Stomach (tissue), 8 donors: ENCODE measurements at regions not wholly inside any gene's neighbourhood (a gene's known extent, or its start where the extent isn't known, plus 50 kb on each side); places are given as distances from the start of the nearest gene placed in this dataset.

Source experiments
- DNase-seq, 2 donors: peaks; one replicate each; pipeline versions ENCODE4 v3.0.0 to v3.0.0-alpha.2; 2013 to 2019
- H3K27ac ChIP-seq, 5 donors: fragments of 200-600 bp in 4 of 5; sonication (generic) in 4 of 5; one replicate each; pipeline ENCODE4 v1.5.1; 2013 to 2019; ENCODE audit warnings: mild to moderate bottlenecking in 1 of 5, moderate library complexity in 1 of 5
- H3K27me3 ChIP-seq, 3 donors: fragments of 200-600 bp; sonication (generic); one replicate each; pipeline ENCODE4 v1.5.1; 2017 to 2019; ENCODE audit warnings: mixed run types in 1 of 3
- H3K36me3 ChIP-seq, 4 donors: fragments of 200-600 bp; sonication (generic); 1 replicate in 3 of 4; 2 replicates in 1 of 4; pipeline ENCODE4 v1.5.1; 2016 to 2019
- H3K4me1 ChIP-seq, 4 donors: fragments of 200-600 bp; sonication (generic); one replicate each; pipeline ENCODE4 v1.5.1; 2016 to 2019
- H3K4me3 ChIP-seq, 4 donors: fragments of 200-600 bp; sonication (generic) in 3 of 4; one replicate each; pipeline ENCODE4 v1.5.1; 2016 to 2019; ENCODE audit warnings: mild to moderate bottlenecking in 1 of 4
- H3K9me3 ChIP-seq, 4 donors: fragments of 200-600 bp; sonication (generic); one replicate each; pipeline ENCODE4 v1.5.1; 2016 to 2019
- EP300 ChIP-seq: sonication (generic); formaldehyde crosslinking; IDR thresholded peaks from one replicate; pipeline ENCODE4 v1.6.1; 2017; ENCODE audit warnings: antibody characterized with exemption
- POLR2A ChIP-seq, 4 donors: fragments of 450-650 bp; IDR thresholded peaks; one replicate each; pipeline ENCODE4 v1.6.1; 2016; ENCODE audit warnings: antibody characterized with exemption in 4 of 4, control low read depth in 2 of 4, mild to moderate bottlenecking in 1 of 4, moderate library complexity in 1 of 4
- POLR2AphosphoS5 ChIP-seq, 3 donors: sonication (generic); formaldehyde crosslinking; IDR thresholded peaks; one replicate each; pipeline ENCODE4 v1.6.1; 2016; ENCODE audit warnings: antibody characterized with exemption in 3 of 3
- WGBS, 5 donors: extraction: QIAGEN DNeasy Blood & Tissue Kit in 3 of 5; methylation state at CpG; one replicate each; pipeline versions ENCODE4 v1.1.5 to v1.1.7; 2013 to 2018; 5-methylcytosine and 5-hydroxymethylcytosine counted together
- intact Hi-C: fragments of 100-400 bp; cut with DNase I; formaldehyde crosslinking; loops from one replicate; pipeline ENCODE4 v1.15.1; 2023; ENCODE audit warnings: low total_unique reads
- TF ChIP-seq, protein P1 (sequence below), 7 experiments: fragments of 450-650 bp in 4 of 7; fragments of 200-600 bp in 3 of 7; sonication (generic) in 3 of 7; IDR thresholded peaks; one replicate each; pipeline ENCODE4 v1.5.1; 2016 to 2019; ENCODE audit warnings: antibody characterized with exemption in 7 of 7, control low read depth in 2 of 7, mild to moderate bottlenecking in 1 of 7
- donor health status: healthy with polysubstance abuse.
- donor health status: Bipolar disorder and iron deficiency.
- donor health status: healthy.

DNA sequence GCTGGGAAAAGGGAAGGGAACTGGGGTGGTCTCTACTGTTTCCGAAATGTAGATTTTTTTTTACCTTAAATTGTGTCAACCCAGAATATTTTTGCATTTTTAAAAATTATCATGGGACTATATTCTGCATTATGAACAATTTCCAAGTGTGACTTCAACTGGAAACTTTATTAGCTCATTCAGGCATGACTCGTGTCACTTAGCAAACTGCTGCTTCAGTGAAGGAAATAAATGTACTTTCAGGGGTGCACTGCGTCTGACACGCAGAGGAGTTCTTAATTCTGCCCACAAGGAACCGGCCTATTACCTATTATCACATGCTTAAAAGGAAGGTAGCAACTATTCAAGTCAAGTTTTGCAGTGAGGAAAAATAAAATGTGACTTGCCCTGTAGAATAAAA is 291.3 kb upstream of the PRDM1 start:
- no peak for TF ChIP-seq POLR2AphosphoS5 (IDR thresholded peaks at IDR 0.05)
- TF ChIP-seq EP300: no peak
- TF ChIP-seq, protein P1, sequence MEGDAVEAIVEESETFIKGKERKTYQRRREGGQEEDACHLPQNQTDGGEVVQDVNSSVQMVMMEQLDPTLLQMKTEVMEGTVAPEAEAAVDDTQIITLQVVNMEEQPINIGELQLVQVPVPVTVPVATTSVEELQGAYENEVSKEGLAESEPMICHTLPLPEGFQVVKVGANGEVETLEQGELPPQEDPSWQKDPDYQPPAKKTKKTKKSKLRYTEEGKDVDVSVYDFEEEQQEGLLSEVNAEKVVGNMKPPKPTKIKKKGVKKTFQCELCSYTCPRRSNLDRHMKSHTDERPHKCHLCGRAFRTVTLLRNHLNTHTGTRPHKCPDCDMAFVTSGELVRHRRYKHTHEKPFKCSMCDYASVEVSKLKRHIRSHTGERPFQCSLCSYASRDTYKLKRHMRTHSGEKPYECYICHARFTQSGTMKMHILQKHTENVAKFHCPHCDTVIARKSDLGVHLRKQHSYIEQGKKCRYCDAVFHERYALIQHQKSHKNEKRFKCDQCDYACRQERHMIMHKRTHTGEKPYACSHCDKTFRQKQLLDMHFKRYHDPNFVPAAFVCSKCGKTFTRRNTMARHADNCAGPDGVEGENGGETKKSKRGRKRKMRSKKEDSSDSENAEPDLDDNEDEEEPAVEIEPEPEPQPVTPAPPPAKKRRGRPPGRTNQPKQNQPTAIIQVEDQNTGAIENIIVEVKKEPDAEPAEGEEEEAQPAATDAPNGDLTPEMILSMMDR (IDR thresholded peaks at IDR 0.05): no peak
- TF ChIP-seq POLR2A (IDR thresholded peaks at IDR 0.05): no peak
- Histone ChIP-seq H3K4me3 (no peak overlapping the region), H3K4me1 (peaks cover 8 to 31% (median 19%) of the 10 kb centered on the region in 4 donors), H3K27ac (peak overlapping the region in 1 of 5 donors; percentile 52), H3K9me3 (no peaks in the 10 kb centered on the region), H3K36me3 (no peaks in the 10 kb centered on the region), H3K27me3 (no peaks in the 10 kb centered on the region)
- no peak for DNase-seq
- intact Hi-C loops: no loop called here
- 79 to 89% (median 86%) methylated on average over 5 of the region's 5 CpGs for WGBS, 5 donors

DNA sequence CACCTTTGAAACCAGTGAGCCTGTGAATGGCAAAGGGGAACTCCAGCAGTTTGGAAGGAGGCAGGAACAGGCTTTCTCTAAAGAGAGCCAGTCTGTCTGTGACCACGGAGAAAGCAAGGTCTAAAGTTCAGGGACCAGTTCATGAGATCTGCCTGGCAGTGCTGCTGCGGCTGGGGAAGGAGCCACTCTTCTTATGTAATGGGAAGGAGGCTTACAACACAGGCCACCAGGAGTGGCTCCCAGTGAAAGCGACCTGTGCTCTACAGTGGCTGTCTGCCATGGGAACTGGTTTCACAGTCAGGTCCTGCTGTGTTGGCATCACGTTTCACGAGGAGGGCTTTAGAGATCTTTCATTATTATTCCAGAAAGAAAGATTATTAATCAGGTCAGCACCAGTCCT is 291.9 kb upstream of the PRDM1 start:
- WGBS, 5 donors: 21 to 36% (median 31%) methylated on average over 5 of the region's 5 CpGs
- no peak overlapping the region for H3K4me3 ChIP-seq
- no peaks in the 10 kb centered on the region for H3K27me3 ChIP-seq
- peak overlapping the region in 1 of 5 donors; percentile 52 for H3K27ac ChIP-seq
- intact Hi-C loops: no loop called here
- peak; percentile 66 to 69 for DNase-seq
- peak in 2 of 3 donors; percentile 15 to 21 for TF ChIP-seq POLR2AphosphoS5 (IDR thresholded peaks at IDR 0.05)
- TF ChIP-seq, protein P1 (IDR thresholded peaks at IDR 0.05): no peak
- no peak for TF ChIP-seq POLR2A (IDR thresholded peaks at IDR 0.05)
- H3K4me1 ChIP-seq: peaks cover 8 to 27% (median 19%) of the 10 kb centered on the region in 4 donors
- H3K36me3 ChIP-seq: no peaks in the 10 kb centered on the region
- no peaks in the 10 kb centered on the region for H3K9me3 ChIP-seq

DNA sequence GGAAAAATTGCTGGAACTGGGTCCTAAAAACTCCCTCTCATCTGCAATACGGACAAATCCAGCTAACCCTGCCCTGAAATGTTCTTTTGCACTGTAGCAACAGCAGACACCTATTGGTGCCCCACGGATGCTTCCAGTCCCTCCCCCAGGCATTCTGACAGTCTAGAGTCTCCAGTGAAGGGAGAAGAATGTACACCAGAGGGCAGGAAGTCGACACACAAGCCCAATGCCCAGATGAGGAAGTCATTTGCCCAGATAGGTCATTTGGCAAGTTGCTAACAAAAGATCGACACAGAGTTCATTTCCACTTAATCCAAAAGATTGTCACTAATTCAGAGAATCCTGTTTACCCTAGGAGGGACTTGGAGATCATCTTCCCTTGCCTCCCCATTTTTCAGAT is 293.0 kb upstream of the PRDM1 start:
- H3K27ac ChIP-seq: no peak overlapping the region
- intact Hi-C loops: no loop called here
- 52 to 66% (median 65%) methylated on average over 4 of the region's 4 CpGs for WGBS, 5 donors
- no peak for TF ChIP-seq POLR2A (IDR thresholded peaks at IDR 0.05)
- TF ChIP-seq, protein P1 (IDR thresholded peaks at IDR 0.05): no peak
- peaks cover 4 to 18% (median 10%) of the 10 kb centered on the region in 4 donors for H3K4me1 ChIP-seq
- no peak overlapping the region for H3K4me3 ChIP-seq
- H3K9me3 ChIP-seq: no peaks in the 10 kb centered on the region
- H3K27me3 ChIP-seq: no peaks in the 10 kb centered on the region
- H3K36me3 ChIP-seq: no peaks in the 10 kb centered on the region
- DNase-seq: no peak

DNA sequence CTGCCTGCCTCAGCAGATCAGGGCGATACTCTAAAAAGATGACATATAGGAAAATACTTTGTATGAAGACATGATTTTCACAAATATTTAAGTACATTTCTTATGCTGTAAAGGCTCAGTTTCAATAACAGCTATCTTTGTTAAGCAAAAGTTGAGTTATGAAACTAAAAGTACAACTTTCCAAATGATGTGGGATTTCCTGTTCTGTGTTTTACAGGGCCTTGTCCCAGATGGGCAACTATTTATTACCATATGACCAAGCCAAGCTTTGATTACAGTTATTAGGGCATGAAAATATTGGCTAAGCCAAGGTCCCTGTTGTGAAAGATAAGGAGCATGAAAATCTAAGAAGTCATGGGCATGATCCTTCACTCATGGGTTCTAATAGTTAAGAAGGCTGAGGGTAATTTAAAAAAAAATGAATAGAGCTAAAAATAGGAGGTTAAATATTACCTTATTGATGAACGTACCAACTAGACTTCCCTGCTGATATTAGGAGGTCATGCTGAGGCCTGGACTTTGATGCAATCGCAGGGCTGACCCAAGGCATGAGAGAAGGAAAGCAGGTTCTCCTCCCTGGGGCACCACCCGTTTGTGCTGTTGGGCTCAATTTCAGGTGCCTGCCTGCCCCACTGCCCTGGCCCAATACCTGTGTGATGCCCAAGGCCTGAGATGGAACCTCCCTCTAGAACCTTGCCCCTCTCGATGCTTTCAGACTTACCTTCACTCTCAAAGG is 294.4 kb upstream of the PRDM1 start:
- Histone ChIP-seq H3K27me3 (no peaks in the 10 kb centered on the region), H3K9me3 (no peaks in the 10 kb centered on the region), H3K4me1 (peaks cover 0 to 18% (median 10%) of the 10 kb centered on the region in 4 donors), H3K4me3 (no peak overlapping the region), H3K27ac (no peak overlapping the region), H3K36me3 (no peaks in the 10 kb centered on the region)
- DNase-seq: no peak
- 37 to 54% (median 49%) methylated on average over 5 of the region's 5 CpGs for WGBS, 5 donors
- TF ChIP-seq POLR2AphosphoS5 (IDR thresholded peaks at IDR 0.05) (no peak), POLR2A (IDR thresholded peaks at IDR 0.05) (no peak), EP300 (no peak)
- TF ChIP-seq, protein P1 (IDR thresholded peaks at IDR 0.05): no peak
- intact Hi-C loops: no loop called here
